ENCODE measurements at regions not wholly inside any gene's neighbourhood (a gene's known extent, or its start where the extent isn't known, plus 50 kb on each side); places are given as distances from the start of the nearest gene placed in this dataset.
"Not testable (repeated sequence)": the region's sequence is repeated elsewhere in the genome, so short reads cannot be mapped to it uniquely, and the experiment has no call there.

DNA sequence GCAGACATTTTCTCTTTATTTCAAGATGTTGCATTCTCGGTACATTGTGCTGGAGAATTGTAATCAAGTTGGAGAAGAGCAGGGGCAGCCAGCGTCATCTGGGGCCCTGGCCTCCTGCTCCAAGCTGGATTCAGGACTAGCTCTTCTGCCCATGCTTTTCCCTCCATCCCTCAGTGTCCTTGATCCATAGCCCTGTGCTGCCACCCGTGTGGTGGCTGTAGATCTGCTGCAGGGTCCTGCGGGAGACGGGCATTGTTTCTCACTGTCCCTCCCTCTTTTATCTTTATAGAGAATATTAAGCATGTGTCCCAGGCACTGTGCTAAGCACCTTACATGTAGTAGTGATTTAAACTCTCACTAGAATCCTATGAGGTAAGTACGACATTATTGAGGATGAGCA, 60.5 kb upstream of the HAND1 start:
- no peaks in the 10 kb centered on the region for H3K9me3 ChIP-seq (ENCODE audit: severe bottlenecking)
- H3K27ac ChIP-seq, result no peak overlapping the region
- TF ChIP-seq, protein P1, sequence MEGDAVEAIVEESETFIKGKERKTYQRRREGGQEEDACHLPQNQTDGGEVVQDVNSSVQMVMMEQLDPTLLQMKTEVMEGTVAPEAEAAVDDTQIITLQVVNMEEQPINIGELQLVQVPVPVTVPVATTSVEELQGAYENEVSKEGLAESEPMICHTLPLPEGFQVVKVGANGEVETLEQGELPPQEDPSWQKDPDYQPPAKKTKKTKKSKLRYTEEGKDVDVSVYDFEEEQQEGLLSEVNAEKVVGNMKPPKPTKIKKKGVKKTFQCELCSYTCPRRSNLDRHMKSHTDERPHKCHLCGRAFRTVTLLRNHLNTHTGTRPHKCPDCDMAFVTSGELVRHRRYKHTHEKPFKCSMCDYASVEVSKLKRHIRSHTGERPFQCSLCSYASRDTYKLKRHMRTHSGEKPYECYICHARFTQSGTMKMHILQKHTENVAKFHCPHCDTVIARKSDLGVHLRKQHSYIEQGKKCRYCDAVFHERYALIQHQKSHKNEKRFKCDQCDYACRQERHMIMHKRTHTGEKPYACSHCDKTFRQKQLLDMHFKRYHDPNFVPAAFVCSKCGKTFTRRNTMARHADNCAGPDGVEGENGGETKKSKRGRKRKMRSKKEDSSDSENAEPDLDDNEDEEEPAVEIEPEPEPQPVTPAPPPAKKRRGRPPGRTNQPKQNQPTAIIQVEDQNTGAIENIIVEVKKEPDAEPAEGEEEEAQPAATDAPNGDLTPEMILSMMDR (IDR thresholded peaks at IDR 0.05; ENCODE audit: low read depth, low read length), result no peak
- H3K4me3 ChIP-seq (ENCODE audit: low read depth, low read length), result no peak overlapping the region
- DNase-seq, result no peak
- H3K27me3 ChIP-seq (ENCODE audit: insufficient read depth, low read depth, severe bottlenecking), result no peaks in the 10 kb centered on the region
- H3K36me3 ChIP-seq, result no peaks in the 10 kb centered on the region

DNA sequence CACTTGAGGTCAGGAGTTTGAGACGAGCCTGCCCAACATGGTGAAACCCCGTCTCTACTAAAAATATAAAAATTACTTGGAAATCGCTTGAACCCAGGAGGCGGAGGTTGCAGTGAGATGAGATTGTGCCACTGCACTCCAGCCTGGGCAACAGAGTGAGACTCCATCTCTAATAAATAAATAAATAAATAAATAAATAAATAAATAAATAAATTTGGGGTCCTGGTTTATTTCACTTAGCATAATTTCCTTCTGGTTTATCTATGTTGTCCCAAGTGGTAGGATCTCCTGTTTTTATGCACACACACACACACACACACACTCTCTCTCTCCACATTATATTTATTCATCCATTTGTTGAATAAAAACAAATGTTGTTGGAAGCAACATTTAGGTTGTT, 58.4 kb upstream of the HAND1 start:
- DNase-seq; H3K36me3 ChIP-seq; H3K27ac ChIP-seq; H3K4me3 ChIP-seq (ENCODE audit: low read depth, low read length); H3K9me3 ChIP-seq (ENCODE audit: severe bottlenecking); H3K27me3 ChIP-seq (ENCODE audit: insufficient read depth, low read depth, severe bottlenecking): not testable (repeated sequence)

DNA sequence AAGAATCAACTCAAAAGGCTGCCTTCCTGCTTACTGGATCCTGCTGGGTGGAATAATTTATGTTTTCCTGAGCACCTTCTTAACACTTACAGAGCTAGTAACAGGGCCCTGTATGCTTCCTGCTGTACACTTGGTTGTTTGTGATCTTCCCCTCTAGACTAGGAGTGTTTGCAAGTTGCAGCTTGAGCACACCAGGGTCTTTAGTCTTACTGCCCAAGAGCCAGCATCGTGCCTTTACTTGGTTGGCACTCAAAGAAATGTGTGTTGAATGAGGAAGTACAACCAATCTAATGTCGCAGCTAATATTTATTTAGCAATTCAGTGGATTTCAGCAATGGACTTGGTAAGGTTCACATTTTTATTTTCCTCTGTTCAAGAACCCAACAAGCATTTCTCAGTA, 57.5 kb upstream of the HAND1 start:
- Histone ChIP-seq H3K9me3 (ENCODE audit: severe bottlenecking) (no peaks in the 10 kb centered on the region), H3K36me3 (no peaks in the 10 kb centered on the region), H3K4me3 (ENCODE audit: low read depth, low read length) (no peak overlapping the region), H3K27me3 (ENCODE audit: insufficient read depth, low read depth, severe bottlenecking) (no peaks in the 10 kb centered on the region), H3K27ac (no peak overlapping the region)
- no peak for DNase-seq
- TF ChIP-seq, protein P1 (IDR thresholded peaks at IDR 0.05; ENCODE audit: low read depth, low read length), result no peak

DNA sequence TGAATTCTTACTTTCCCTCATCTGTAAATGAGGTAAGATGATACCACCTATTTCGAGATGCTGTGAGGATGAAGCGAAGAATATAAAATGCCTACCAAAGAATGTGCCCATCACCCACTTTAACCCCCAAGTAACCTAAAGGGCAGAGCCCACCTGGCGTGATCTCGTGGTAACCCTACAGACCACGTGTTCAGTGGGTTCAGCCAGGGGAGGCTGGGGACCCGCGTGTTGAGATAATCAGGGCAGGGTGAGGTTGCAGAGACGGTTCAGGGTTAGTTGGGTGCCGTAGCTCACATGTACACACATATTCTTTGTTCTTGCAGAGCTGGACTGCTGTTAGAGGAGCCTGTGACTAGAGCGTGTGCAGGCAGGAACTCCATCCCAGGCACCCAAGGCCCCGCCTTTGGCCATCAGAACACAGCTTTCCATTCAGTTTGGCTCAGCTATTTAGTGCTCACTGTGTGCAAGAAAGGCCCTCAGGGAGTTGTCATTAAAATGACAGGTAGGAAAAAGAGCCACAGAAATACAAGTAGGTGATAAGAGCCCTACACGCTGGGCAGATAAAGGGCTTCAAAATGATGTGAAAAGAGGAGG, 56.5 kb upstream of the HAND1 start:
- no peaks in the 10 kb centered on the region for H3K27me3 ChIP-seq (ENCODE audit: insufficient read depth, low read depth, severe bottlenecking)
- no peak for DNase-seq
- H3K36me3 ChIP-seq, result no peaks in the 10 kb centered on the region
- TF ChIP-seq, protein P1 (IDR thresholded peaks at IDR 0.05; ENCODE audit: low read depth, low read length), result no peak
- H3K27ac ChIP-seq, result no peak overlapping the region
- H3K4me3 ChIP-seq (ENCODE audit: low read depth, low read length), result no peak overlapping the region
- no peaks in the 10 kb centered on the region for H3K9me3 ChIP-seq (ENCODE audit: severe bottlenecking)

DNA sequence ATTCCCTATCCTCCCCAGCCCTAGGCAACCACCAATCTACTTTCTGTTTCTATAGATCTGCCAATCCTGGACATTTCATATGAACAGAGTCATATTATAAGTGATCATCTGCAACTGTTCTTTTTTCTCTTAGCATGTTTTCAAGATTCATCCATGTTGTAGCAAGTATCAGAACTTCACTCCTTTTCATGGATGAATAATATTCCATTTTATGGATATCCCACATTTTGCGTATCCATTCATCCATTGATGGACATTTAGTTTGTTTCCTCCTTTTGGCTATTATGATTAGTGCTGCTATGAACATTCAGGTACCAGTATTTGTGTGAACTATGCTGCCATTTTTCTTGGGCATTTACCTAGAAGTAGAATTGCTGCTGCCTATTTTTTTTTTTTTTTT, 51.3 kb upstream of the HAND1 start:
- TF ChIP-seq, protein P1 (IDR thresholded peaks at IDR 0.05; ENCODE audit: low read depth, low read length), result no peak
- Histone ChIP-seq H3K9me3 (ENCODE audit: severe bottlenecking) (no peaks in the 10 kb centered on the region), H3K27ac (no peak overlapping the region), H3K36me3 (no peaks in the 10 kb centered on the region), H3K4me3 (ENCODE audit: low read depth, low read length) (no peak overlapping the region), H3K27me3 (ENCODE audit: insufficient read depth, low read depth, severe bottlenecking) (no peaks in the 10 kb centered on the region)
- DNase-seq, result no peak

DNA sequence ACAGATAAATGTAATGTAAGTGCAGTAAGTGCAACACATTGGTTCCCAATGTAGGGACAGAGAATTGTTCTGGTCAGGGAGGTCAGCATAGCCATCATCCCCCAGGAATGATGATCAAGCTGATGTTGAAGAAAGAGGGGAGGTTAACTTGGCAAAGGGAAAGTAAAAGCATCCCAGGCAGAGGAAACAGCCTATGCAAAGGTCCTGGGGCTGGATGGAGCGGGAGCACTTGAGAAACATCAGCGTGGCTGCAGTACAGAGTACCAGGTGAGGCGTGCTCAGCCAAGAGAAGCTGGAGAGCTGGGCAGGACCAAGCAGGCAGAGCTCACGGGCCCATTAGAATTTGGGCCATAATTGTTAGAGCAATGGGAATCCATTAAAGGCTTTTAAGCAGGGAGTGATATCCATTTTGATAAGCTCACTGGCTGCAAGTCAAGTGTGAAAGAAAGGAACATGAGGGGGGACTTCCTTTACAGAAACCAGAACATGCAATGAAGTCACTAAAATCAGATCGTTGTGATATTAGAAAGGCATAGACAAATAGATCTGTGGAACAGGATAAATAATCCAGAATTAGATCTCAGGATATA, 50.1 kb upstream of the HAND1 start:
- Histone ChIP-seq H3K36me3 (no peaks in the 10 kb centered on the region), H3K4me3 (ENCODE audit: low read depth, low read length) (no peak overlapping the region), H3K27ac (no peak overlapping the region), H3K27me3 (ENCODE audit: insufficient read depth, low read depth, severe bottlenecking) (no peaks in the 10 kb centered on the region), H3K9me3 (ENCODE audit: severe bottlenecking) (no peaks in the 10 kb centered on the region)
- DNase-seq, result no peak
- TF ChIP-seq, protein P1 (IDR thresholded peaks at IDR 0.05; ENCODE audit: low read depth, low read length), result no peak
